ENCODE measurements at regions not wholly inside any gene's neighbourhood (a gene's known extent, or its start where the extent isn't known, plus 50 kb on each side); places are given as distances from the start of the nearest gene placed in this dataset.

- Histone ChIP-seq H3K27me3 (ENCODE audit: control insufficient read depth in 2 of 2, insufficient read depth in 1 of 2, low read length in 1 of 2) (no peaks in the 10 kb centered on the region), H3K36me3 (ENCODE audit: control insufficient read depth in 2 of 2, insufficient read depth in 2 of 2, low read length in 1 of 2) (no peaks in the 10 kb centered on the region), H3K4me3 (ENCODE audit: low read length in 2 of 2) (no peak overlapping the region), H3K4me1 (ENCODE audit: control insufficient read depth in 2 of 2, insufficient read depth in 2 of 2, low read length in 2 of 2) (peaks cover 27 to 43% of the 10 kb centered on the region in 2 donors), H3K27ac (ENCODE audit: low read depth in 1 of 2, low read length in 1 of 2) (peak overlapping the region; percentile 69 to 77), H3K9me3 (ENCODE audit: control insufficient read depth in 2 of 2, insufficient read depth in 1 of 2, low read length in 1 of 2) (peaks cover 0 to 6% of the 10 kb centered on the region in 2 donors)
- WGBS, result 25% methylated on average over 5 of the region's 5 CpGs
- DNase-seq (ENCODE audit: low read depth in 6 of 9, low spot score in 9 of 9), result peak in 7 of 9 donors; percentile 34 to 82 (median 59)
Observed at GRCh38 chr10:29804025-29804852, 169.5 kb upstream of the SVIL start.

GRCh38 chr10:29802171-29802570, 167.4 kb upstream of the SVIL start:
- 98% methylated on average over 3 of the region's 3 CpGs for WGBS
- Histone ChIP-seq H3K27me3 (ENCODE audit: control insufficient read depth in 2 of 2, insufficient read depth in 1 of 2, low read length in 1 of 2) (no peaks in the 10 kb centered on the region), H3K4me1 (ENCODE audit: control insufficient read depth in 2 of 2, insufficient read depth in 2 of 2, low read length in 2 of 2) (peaks cover 19 to 30% of the 10 kb centered on the region in 2 donors), H3K27ac (ENCODE audit: low read depth in 1 of 2, low read length in 1 of 2) (no peak overlapping the region), H3K36me3 (ENCODE audit: control insufficient read depth in 2 of 2, insufficient read depth in 2 of 2, low read length in 1 of 2) (no peaks in the 10 kb centered on the region), H3K4me3 (ENCODE audit: low read length in 2 of 2) (no peak overlapping the region), H3K9me3 (ENCODE audit: control insufficient read depth in 2 of 2, insufficient read depth in 1 of 2, low read length in 1 of 2) (peaks cover 0 to 6% of the 10 kb centered on the region in 2 donors)
- DNase-seq (ENCODE audit: low read depth in 6 of 9, low spot score in 9 of 9), result no peak

GRCh38 chr10:29798921-29799690, 164.3 kb upstream of the SVIL start:
- WGBS, result 95% methylated on average over 6 of the region's 6 CpGs
- no peak for DNase-seq (ENCODE audit: low read depth in 6 of 9, low spot score in 9 of 9)
- no peak overlapping the region for H3K4me3 ChIP-seq (ENCODE audit: low read length in 2 of 2)
- H3K9me3 ChIP-seq (ENCODE audit: control insufficient read depth in 2 of 2, insufficient read depth in 1 of 2, low read length in 1 of 2), result no peaks in the 10 kb centered on the region
- H3K36me3 ChIP-seq (ENCODE audit: control insufficient read depth in 2 of 2, insufficient read depth in 2 of 2, low read length in 1 of 2), result no peaks in the 10 kb centered on the region
- no peak overlapping the region for H3K27ac ChIP-seq (ENCODE audit: low read depth in 1 of 2, low read length in 1 of 2)
- no peaks in the 10 kb centered on the region for H3K27me3 ChIP-seq (ENCODE audit: control insufficient read depth in 2 of 2, insufficient read depth in 1 of 2, low read length in 1 of 2)
- H3K4me1 ChIP-seq (ENCODE audit: control insufficient read depth in 2 of 2, insufficient read depth in 2 of 2, low read length in 2 of 2), result peaks cover 15 to 16% of the 10 kb centered on the region in 2 donors

GRCh38 chr10:29797616-29798015, 162.8 kb upstream of the SVIL start:
- Histone ChIP-seq H3K27me3 (ENCODE audit: control insufficient read depth in 2 of 2, insufficient read depth in 1 of 2, low read length in 1 of 2) (no peaks in the 10 kb centered on the region), H3K4me3 (ENCODE audit: low read length in 2 of 2) (no peak overlapping the region), H3K9me3 (ENCODE audit: control insufficient read depth in 2 of 2, insufficient read depth in 1 of 2, low read length in 1 of 2) (no peaks in the 10 kb centered on the region), H3K4me1 (ENCODE audit: control insufficient read depth in 2 of 2, insufficient read depth in 2 of 2, low read length in 2 of 2) (peaks cover under 1 to 1% of the 10 kb centered on the region in 2 donors), H3K27ac (ENCODE audit: low read depth in 1 of 2, low read length in 1 of 2) (no peak overlapping the region), H3K36me3 (ENCODE audit: control insufficient read depth in 2 of 2, insufficient read depth in 2 of 2, low read length in 1 of 2) (no peaks in the 10 kb centered on the region)
- DNase-seq (ENCODE audit: low read depth in 6 of 9, low spot score in 9 of 9), result no peak
- 97% methylated on average over 2 of the region's 2 CpGs for WGBS

- Histone ChIP-seq H3K4me3 (ENCODE audit: low read length in 2 of 2) (no peak overlapping the region), H3K9me3 (ENCODE audit: control insufficient read depth in 2 of 2, insufficient read depth in 1 of 2, low read length in 1 of 2) (no peaks in the 10 kb centered on the region), H3K27ac (ENCODE audit: low read depth in 1 of 2, low read length in 1 of 2) (no peak overlapping the region), H3K27me3 (ENCODE audit: control insufficient read depth in 2 of 2, insufficient read depth in 1 of 2, low read length in 1 of 2) (no peaks in the 10 kb centered on the region), H3K4me1 (ENCODE audit: control insufficient read depth in 2 of 2, insufficient read depth in 2 of 2, low read length in 2 of 2) (no peaks in the 10 kb centered on the region), H3K36me3 (ENCODE audit: control insufficient read depth in 2 of 2, insufficient read depth in 2 of 2, low read length in 1 of 2) (no peaks in the 10 kb centered on the region)
- DNase-seq (ENCODE audit: low read depth in 6 of 9, low spot score in 9 of 9), result no peak
- 96% methylated on average over 4 of the region's 4 CpGs for WGBS
Observed at GRCh38 chr10:29795850-29796249, 161.1 kb upstream of the SVIL start.

GRCh38 chr10:29794776-29795611, 160.2 kb upstream of the SVIL start:
- H3K9me3 ChIP-seq (ENCODE audit: control insufficient read depth in 2 of 2, insufficient read depth in 1 of 2, low read length in 1 of 2), result no peaks in the 10 kb centered on the region
- no peaks in the 10 kb centered on the region for H3K27me3 ChIP-seq (ENCODE audit: control insufficient read depth in 2 of 2, insufficient read depth in 1 of 2, low read length in 1 of 2)
- no peak overlapping the region for H3K27ac ChIP-seq (ENCODE audit: low read depth in 1 of 2, low read length in 1 of 2)
- H3K4me1 ChIP-seq (ENCODE audit: control insufficient read depth in 2 of 2, insufficient read depth in 2 of 2, low read length in 2 of 2), result no peaks in the 10 kb centered on the region
- 87% methylated on average over 11 of the region's 11 CpGs for WGBS
- no peak for DNase-seq (ENCODE audit: low read depth in 6 of 9, low spot score in 9 of 9)
- H3K4me3 ChIP-seq (ENCODE audit: low read length in 2 of 2), result no peak overlapping the region
- H3K36me3 ChIP-seq (ENCODE audit: control insufficient read depth in 2 of 2, insufficient read depth in 2 of 2, low read length in 1 of 2), result no peaks in the 10 kb centered on the region

GRCh38 chr10:29791773-29792172, 157.0 kb upstream of the SVIL start:
- Histone ChIP-seq H3K36me3 (ENCODE audit: control insufficient read depth in 2 of 2, insufficient read depth in 2 of 2, low read length in 1 of 2) (no peaks in the 10 kb centered on the region), H3K27me3 (ENCODE audit: control insufficient read depth in 2 of 2, insufficient read depth in 1 of 2, low read length in 1 of 2) (no peaks in the 10 kb centered on the region), H3K4me3 (ENCODE audit: low read length in 2 of 2) (no peak overlapping the region), H3K27ac (ENCODE audit: low read depth in 1 of 2, low read length in 1 of 2) (no peak overlapping the region), H3K9me3 (ENCODE audit: control insufficient read depth in 2 of 2, insufficient read depth in 1 of 2, low read length in 1 of 2) (no peaks in the 10 kb centered on the region), H3K4me1 (ENCODE audit: control insufficient read depth in 2 of 2, insufficient read depth in 2 of 2, low read length in 2 of 2) (no peaks in the 10 kb centered on the region)
- WGBS, result 95% methylated on average over 3 of the region's 3 CpGs
- DNase-seq (ENCODE audit: low read depth in 6 of 9, low spot score in 9 of 9), result no peak

- Histone ChIP-seq H3K9me3 (ENCODE audit: control insufficient read depth in 2 of 2, insufficient read depth in 1 of 2, low read length in 1 of 2) (no peaks in the 10 kb centered on the region), H3K4me3 (ENCODE audit: low read length in 2 of 2) (no peak overlapping the region), H3K27ac (ENCODE audit: low read depth in 1 of 2, low read length in 1 of 2) (no peak overlapping the region), H3K36me3 (ENCODE audit: control insufficient read depth in 2 of 2, insufficient read depth in 2 of 2, low read length in 1 of 2) (no peaks in the 10 kb centered on the region), H3K27me3 (ENCODE audit: control insufficient read depth in 2 of 2, insufficient read depth in 1 of 2, low read length in 1 of 2) (no peaks in the 10 kb centered on the region), H3K4me1 (ENCODE audit: control insufficient read depth in 2 of 2, insufficient read depth in 2 of 2, low read length in 2 of 2) (no peaks in the 10 kb centered on the region)
- 88% methylated on average over 2 of the region's 2 CpGs for WGBS
- DNase-seq (ENCODE audit: low read depth in 6 of 9, low spot score in 9 of 9), result no peak
Observed at GRCh38 chr10:29790207-29790606, 155.4 kb upstream of the SVIL start.

All from thymus (tissue), 11 donors.